GM23248 (cell line): ENCODE measurements at regions not wholly inside any gene's neighbourhood (a gene's known extent, or its start where the extent isn't known, plus 50 kb on each side); places are given as distances from the start of the nearest gene placed in this dataset.

Experiments used
- EZH2 ChIP-seq: fragments of 200-600 bp; sonication (generic); IDR thresholded peaks from 2 replicates; pipeline ENCODE4 v1.6.1; 2018; ENCODE audit warnings: antibody characterized with exemption, mild to moderate bottlenecking; ENCODE audit not compliant: insufficient read depth, poor library complexity, severe bottlenecking
- EZH2phosphoT487 ChIP-seq: fragments of 200-600 bp; sonication (generic); IDR thresholded peaks from 2 replicates; pipeline ENCODE4 v1.6.1; 2018; ENCODE audit warnings: antibody characterized with exemption, moderate library complexity, mild to moderate bottlenecking, low read depth; ENCODE audit not compliant: insufficient read depth

DNA sequence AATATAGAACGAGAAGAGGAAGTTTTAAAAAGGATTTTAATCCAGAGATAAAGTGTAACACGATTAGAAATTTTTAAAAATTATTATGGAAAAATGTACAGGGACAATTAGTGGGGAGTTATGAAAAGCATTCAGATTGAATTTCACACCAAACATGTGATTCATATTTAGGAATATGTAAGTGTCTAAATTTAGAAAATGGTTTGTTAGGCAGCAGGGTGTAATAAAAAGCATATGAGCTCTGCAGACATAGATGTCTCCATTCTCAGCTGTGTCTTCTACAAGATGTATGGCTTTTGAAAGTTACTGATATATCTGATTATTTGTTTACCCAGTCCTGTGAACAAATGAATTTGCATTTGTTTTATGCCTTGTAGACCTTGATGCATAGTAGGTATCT lies 638.9 kb upstream of the AGA start:
- no peak for TF ChIP-seq EZH2
- TF ChIP-seq EZH2phosphoT487, result no peak
